Glutamatergic neuron (in vitro differentiated cells): ENCODE measurements at regions not wholly inside any gene's neighbourhood (a gene's known extent, or its start where the extent isn't known, plus 50 kb on each side); places are given as distances from the start of the nearest gene placed in this dataset.

Experiments
- DNase-seq: peaks from one replicate; pipeline ENCODE4 v3.0.0; 2022
- H3K27ac Mint-ChIP-seq: one replicate; pipeline ENCODE4 v1.8.0; 2020; ENCODE audit warnings: mild to moderate bottlenecking, mixed read lengths, inconsistent platforms; ENCODE audit not compliant: unreplicated experiment
- H3K27me3 Mint-ChIP-seq: one replicate; pipeline ENCODE4 v1.8.0; 2020; ENCODE audit warnings: mild to moderate bottlenecking, moderate library complexity, mixed read lengths, inconsistent platforms; ENCODE audit not compliant: unreplicated experiment
- H3K36me3 Mint-ChIP-seq: one replicate; pipeline ENCODE4 v1.8.0; 2020; ENCODE audit warnings: mild to moderate bottlenecking, mixed read lengths, inconsistent platforms; ENCODE audit not compliant: unreplicated experiment
- H3K4me1 Mint-ChIP-seq: one replicate; pipeline ENCODE4 v1.8.0; 2020; ENCODE audit warnings: mild to moderate bottlenecking, low read depth, mixed read lengths, inconsistent platforms; ENCODE audit not compliant: unreplicated experiment
- H3K4me3 Mint-ChIP-seq: one replicate; pipeline ENCODE4 v1.8.0; 2020; ENCODE audit warnings: mild to moderate bottlenecking, mixed read lengths, inconsistent platforms; ENCODE audit not compliant: unreplicated experiment
- H3K9me3 Mint-ChIP-seq: one replicate; pipeline ENCODE4 v1.8.0; 2020; ENCODE audit warnings: mild to moderate bottlenecking, moderate library complexity, mixed read lengths, inconsistent platforms; ENCODE audit not compliant: unreplicated experiment
- TF ChIP-seq, protein P1 (sequence below): fragments of 200-600 bp; sonication (generic); IDR thresholded peaks from one replicate; pipeline ENCODE4 v1.5.0; 2021; ENCODE audit not compliant: partially characterized antibody, unreplicated experiment

DNA sequence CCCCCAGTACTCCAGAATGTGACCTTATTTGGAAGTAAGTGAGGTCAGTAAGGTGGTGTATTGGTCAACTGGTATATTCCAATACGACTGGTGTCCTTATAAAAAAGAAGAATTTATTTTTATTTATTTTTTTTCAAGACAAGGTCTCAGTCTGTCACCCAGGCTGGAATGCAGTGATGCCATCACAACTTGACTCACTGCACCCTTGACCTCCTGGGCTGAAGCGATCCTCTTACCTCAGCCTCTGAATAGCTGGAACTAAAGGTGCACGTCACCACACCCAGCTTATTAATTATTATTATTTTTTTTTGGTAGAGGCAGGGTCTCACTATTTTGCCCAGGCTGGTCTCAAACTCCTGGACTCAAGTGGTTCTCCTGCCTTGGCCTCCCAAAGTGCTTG, 115.1 kb upstream of the PITX2 start:
- Mint-ChIP-seq H3K9me3 (peaks cover 1% of the 10 kb centered on the region), H3K4me1 (no peaks in the 10 kb centered on the region), H3K27me3 (peaks cover 2% of the 10 kb centered on the region), H3K36me3 (no peaks in the 10 kb centered on the region), H3K4me3 (no peak overlapping the region), H3K27ac (no peak overlapping the region)
- no peak for DNase-seq
- TF ChIP-seq, protein P1, sequence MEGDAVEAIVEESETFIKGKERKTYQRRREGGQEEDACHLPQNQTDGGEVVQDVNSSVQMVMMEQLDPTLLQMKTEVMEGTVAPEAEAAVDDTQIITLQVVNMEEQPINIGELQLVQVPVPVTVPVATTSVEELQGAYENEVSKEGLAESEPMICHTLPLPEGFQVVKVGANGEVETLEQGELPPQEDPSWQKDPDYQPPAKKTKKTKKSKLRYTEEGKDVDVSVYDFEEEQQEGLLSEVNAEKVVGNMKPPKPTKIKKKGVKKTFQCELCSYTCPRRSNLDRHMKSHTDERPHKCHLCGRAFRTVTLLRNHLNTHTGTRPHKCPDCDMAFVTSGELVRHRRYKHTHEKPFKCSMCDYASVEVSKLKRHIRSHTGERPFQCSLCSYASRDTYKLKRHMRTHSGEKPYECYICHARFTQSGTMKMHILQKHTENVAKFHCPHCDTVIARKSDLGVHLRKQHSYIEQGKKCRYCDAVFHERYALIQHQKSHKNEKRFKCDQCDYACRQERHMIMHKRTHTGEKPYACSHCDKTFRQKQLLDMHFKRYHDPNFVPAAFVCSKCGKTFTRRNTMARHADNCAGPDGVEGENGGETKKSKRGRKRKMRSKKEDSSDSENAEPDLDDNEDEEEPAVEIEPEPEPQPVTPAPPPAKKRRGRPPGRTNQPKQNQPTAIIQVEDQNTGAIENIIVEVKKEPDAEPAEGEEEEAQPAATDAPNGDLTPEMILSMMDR: no peak

DNA sequence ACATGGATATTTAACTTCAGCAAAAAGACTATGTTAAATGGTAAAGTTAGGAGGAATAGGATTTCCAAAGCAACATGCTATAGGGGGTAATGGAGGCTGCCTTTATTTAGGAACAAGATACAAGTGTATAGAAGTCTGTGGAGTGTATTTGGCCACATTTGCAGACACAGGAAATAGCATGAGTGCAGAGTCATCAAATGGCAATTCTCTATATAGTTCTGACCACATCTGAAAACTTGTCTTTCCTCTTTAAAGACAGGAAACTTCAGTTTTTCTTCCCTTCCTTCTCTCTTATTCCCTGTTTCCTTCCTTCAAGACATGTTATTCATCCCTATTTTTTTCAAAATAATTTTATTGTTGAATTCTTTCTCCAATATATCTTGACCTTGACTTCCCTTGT, 119.3 kb upstream of the PITX2 start:
- Mint-ChIP-seq H3K4me1 (no peaks in the 10 kb centered on the region), H3K9me3 (peaks cover 1% of the 10 kb centered on the region), H3K27me3 (no peaks in the 10 kb centered on the region)

DNA sequence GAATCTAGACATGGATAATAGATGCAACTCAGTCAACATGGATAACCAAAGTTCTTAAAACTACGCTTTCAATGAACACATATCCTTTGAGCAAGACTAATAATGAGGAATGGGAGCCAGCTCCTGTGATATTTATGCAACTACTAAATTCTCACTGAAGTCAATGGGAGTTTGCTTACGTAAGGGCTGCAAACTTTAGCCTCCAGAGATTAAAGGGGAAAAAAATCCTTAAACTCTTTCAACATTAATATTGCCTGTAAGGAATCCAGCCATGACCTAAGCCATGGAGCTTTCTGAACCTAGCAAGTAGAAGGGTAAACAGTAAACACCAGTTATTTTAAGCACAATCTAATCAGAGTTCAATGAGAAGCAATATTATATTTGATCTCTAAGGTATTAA, 125.2 kb upstream of the PITX2 start:
- no peak overlapping the region for H3K4me3 Mint-ChIP-seq
- no peak overlapping the region for H3K27ac Mint-ChIP-seq
- peaks cover 6% of the 10 kb centered on the region for H3K4me1 Mint-ChIP-seq
- no peaks in the 10 kb centered on the region for H3K27me3 Mint-ChIP-seq
- no peaks in the 10 kb centered on the region for H3K36me3 Mint-ChIP-seq
- TF ChIP-seq, protein P1: no peak
- no peaks in the 10 kb centered on the region for H3K9me3 Mint-ChIP-seq
- no peak for DNase-seq

More for the DNA sequence above, 119.3 kb upstream of the PITX2 start:
- Mint-ChIP-seq H3K36me3 (no peaks in the 10 kb centered on the region), H3K27ac (no peak overlapping the region), H3K4me3 (no peak overlapping the region)
- no peak for DNase-seq
- TF ChIP-seq, protein P1: no peak

DNA sequence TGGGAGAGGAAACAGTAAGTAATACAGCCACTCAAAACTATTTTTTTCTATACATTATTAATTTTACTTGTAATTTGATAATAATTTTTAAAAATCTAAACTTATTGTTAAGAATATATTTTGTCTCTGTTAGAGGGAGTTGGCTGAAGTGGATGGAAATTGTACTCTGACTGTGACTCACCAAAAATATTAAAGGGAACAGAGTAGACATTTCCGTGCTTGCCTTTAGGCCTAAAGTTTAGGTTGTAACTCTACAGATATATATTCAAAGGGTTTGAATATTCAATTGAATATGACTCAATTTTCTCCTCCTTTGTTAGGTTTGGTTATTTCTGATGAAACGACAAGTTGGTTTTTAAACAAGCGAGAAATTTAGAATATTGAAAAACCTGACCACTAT, 128.3 kb upstream of the PITX2 start:
- no peak overlapping the region for H3K27ac Mint-ChIP-seq
- peaks cover 6% of the 10 kb centered on the region for H3K4me1 Mint-ChIP-seq
- H3K9me3 Mint-ChIP-seq: peaks cover 2% of the 10 kb centered on the region
- TF ChIP-seq, protein P1: no peak
- H3K4me3 Mint-ChIP-seq: no peak overlapping the region
- H3K36me3 Mint-ChIP-seq: no peaks in the 10 kb centered on the region
- H3K27me3 Mint-ChIP-seq: no peaks in the 10 kb centered on the region
- DNase-seq: no peak

DNA sequence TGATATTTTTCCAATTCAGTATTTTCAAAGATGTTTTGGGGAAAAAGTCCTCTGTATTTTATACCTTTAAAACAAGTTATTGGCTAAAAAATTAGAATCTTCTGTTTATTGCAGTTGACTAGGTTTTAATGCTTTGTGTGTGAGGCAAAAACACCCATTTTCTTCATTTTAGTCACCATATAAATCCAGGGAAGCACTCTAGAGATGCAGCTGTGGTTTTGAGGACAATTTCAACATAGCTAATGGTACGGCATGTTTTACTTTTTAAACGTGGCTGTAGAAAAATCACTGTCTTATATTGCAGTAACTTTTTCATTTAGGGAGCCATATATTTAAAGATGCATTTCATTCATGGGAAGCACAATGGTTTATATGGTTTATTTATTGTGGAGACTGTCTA, 129.1 kb upstream of the PITX2 start:
- peaks cover 6% of the 10 kb centered on the region for H3K4me1 Mint-ChIP-seq
- H3K4me3 Mint-ChIP-seq: no peak overlapping the region
- DNase-seq: no peak
- peaks cover 2% of the 10 kb centered on the region for H3K9me3 Mint-ChIP-seq
- H3K27me3 Mint-ChIP-seq: no peaks in the 10 kb centered on the region
- no peak overlapping the region for H3K27ac Mint-ChIP-seq
- TF ChIP-seq, protein P1: no peak
- no peaks in the 10 kb centered on the region for H3K36me3 Mint-ChIP-seq
